Stomach (tissue), 4 donors: ENCODE measurements at regions not wholly inside any gene's neighbourhood (a gene's known extent, or its start where the extent isn't known, plus 50 kb on each side); places are given as distances from the start of the nearest gene placed in this dataset.

Experiments used
- EP300 ChIP-seq: sonication (generic); formaldehyde crosslinking; IDR thresholded peaks from one replicate; pipeline ENCODE4 v1.6.1; 2017; ENCODE audit warnings: antibody characterized with exemption
- POLR2A ChIP-seq, 4 donors: fragments of 450-650 bp; IDR thresholded peaks; one replicate each; pipeline ENCODE4 v1.6.1; 2016; ENCODE audit warnings: antibody characterized with exemption in 4 of 4, control low read depth in 2 of 4, mild to moderate bottlenecking in 1 of 4, moderate library complexity in 1 of 4
- TF ChIP-seq, protein P1 (sequence below), 7 experiments: fragments of 450-650 bp in 4 of 7; fragments of 200-600 bp in 3 of 7; sonication (generic) in 3 of 7; IDR thresholded peaks; one replicate each; pipeline ENCODE4 v1.5.1; 2016 to 2019; ENCODE audit warnings: antibody characterized with exemption in 7 of 7, control low read depth in 2 of 7, mild to moderate bottlenecking in 1 of 7

DNA sequence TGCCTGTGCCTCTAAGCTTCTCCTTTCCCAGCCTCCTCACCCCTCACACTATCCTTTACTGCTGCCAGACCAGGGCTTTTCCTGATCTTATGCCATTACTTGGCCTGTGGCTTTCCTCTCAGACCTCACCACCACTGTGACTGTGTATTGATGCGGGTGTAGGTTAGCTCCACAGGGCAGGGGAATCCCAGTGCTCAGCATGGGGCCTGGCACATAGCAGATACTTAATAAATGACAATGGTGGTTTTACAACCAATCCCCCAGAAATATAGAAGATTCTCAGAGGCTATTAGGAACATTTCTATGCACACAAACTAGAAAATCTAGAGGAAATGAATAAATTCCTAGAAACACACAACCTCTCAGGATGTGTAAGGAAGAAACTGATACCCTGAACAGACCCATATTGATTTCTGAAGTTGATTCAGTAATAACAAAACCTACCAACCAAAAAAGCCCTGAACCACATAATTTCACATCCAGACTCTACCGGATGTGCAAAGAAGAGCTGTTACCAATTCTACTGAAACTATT is 129.6 kb upstream of the QRFPR start:
- TF ChIP-seq, protein P1, sequence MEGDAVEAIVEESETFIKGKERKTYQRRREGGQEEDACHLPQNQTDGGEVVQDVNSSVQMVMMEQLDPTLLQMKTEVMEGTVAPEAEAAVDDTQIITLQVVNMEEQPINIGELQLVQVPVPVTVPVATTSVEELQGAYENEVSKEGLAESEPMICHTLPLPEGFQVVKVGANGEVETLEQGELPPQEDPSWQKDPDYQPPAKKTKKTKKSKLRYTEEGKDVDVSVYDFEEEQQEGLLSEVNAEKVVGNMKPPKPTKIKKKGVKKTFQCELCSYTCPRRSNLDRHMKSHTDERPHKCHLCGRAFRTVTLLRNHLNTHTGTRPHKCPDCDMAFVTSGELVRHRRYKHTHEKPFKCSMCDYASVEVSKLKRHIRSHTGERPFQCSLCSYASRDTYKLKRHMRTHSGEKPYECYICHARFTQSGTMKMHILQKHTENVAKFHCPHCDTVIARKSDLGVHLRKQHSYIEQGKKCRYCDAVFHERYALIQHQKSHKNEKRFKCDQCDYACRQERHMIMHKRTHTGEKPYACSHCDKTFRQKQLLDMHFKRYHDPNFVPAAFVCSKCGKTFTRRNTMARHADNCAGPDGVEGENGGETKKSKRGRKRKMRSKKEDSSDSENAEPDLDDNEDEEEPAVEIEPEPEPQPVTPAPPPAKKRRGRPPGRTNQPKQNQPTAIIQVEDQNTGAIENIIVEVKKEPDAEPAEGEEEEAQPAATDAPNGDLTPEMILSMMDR (IDR thresholded peaks at IDR 0.05), result no peak
- TF ChIP-seq POLR2A (IDR thresholded peaks at IDR 0.05), result no peak
- TF ChIP-seq EP300, result no peak
